Endodermal cell (in vitro differentiated cells): ENCODE measurements at regions not wholly inside any gene's neighbourhood (a gene's known extent, or its start where the extent isn't known, plus 50 kb on each side); places are given as distances from the start of the nearest gene placed in this dataset.

Source experiments
- DNase-seq: peaks from one replicate; pipeline ENCODE4 v3.0.0-alpha.2; 2017
- H3K27ac ChIP-seq: 2 replicates; pipeline ENCODE4 v1.5.1; 2013; ENCODE audit warnings: mild to moderate bottlenecking, low read depth, low read length, moderate library complexity
- H3K27me3 ChIP-seq: 2 replicates; pipeline ENCODE4 v1.6.1; 2013; ENCODE audit warnings: mild to moderate bottlenecking, low read length, moderate library complexity; ENCODE audit not compliant: insufficient read depth, control insufficient read depth, poor library complexity, severe bottlenecking
- H3K36me3 ChIP-seq: 2 replicates; pipeline ENCODE4 v1.7.0; 2013; ENCODE audit warnings: mild to moderate bottlenecking, low read length, moderate library complexity; ENCODE audit not compliant: control insufficient read depth, insufficient read depth
- H3K4me1 ChIP-seq: one replicate; pipeline ENCODE4 v1.7.0; 2013; ENCODE audit warnings: low read length; ENCODE audit not compliant: control insufficient read depth, insufficient read depth
- H3K4me3 ChIP-seq: 2 replicates; pipeline ENCODE4 v1.5.1; 2013; ENCODE audit warnings: mild to moderate bottlenecking, low read length, moderate library complexity
- H3K9ac ChIP-seq: 2 replicates; pipeline ENCODE4 v1.6.1; 2013; ENCODE audit warnings: mild to moderate bottlenecking, low read length, moderate library complexity; ENCODE audit not compliant: poor library complexity, severe bottlenecking; ENCODE audit errors: extremely low read depth
- H3K9me3 ChIP-seq: 2 replicates; pipeline ENCODE4 v1.6.1; 2013; ENCODE audit warnings: mild to moderate bottlenecking, low read length, moderate library complexity; ENCODE audit not compliant: control insufficient read depth
- H3K27ac Mint-ChIP-seq: 2 replicates; pipeline ENCODE4 v1.8.0; 2020; ENCODE audit warnings: mixed read lengths
- H3K27me3 Mint-ChIP-seq: 2 replicates; pipeline ENCODE4 v1.8.0; 2021; ENCODE audit warnings: mild to moderate bottlenecking, mixed read lengths; ENCODE audit not compliant: insufficient read depth
- H3K36me3 Mint-ChIP-seq: 2 replicates; pipeline ENCODE4 v1.8.0; 2020; ENCODE audit warnings: low read depth, mixed read lengths
- H3K4me1 Mint-ChIP-seq: 2 replicates; pipeline ENCODE4 v1.8.0; 2020; ENCODE audit warnings: mixed read lengths
- H3K4me3 Mint-ChIP-seq: 2 replicates; pipeline ENCODE4 v1.8.0; 2020; ENCODE audit warnings: mild to moderate bottlenecking, moderate library complexity, mixed read lengths
- H3K9me3 Mint-ChIP-seq: 2 replicates; pipeline ENCODE4 v1.8.0; 2020; ENCODE audit warnings: mild to moderate bottlenecking, mixed read lengths
- CTCF ChIP-seq: fragments of 200-600 bp; sonication (generic); conservative IDR thresholded peaks from 2 replicates; pipeline ENCODE4 v1.5.0; 2021; ENCODE audit warnings: antibody characterized with exemption, mild to moderate bottlenecking
- WGBS, 2 experiments: methylation state at CpG; one replicate each; pipeline versions ENCODE4 v1.1.5 to v1.1.7; 2013; ENCODE audit warnings: missing lambda C conversion rate in 2 of 2, mixed read lengths in 1 of 2; ENCODE audit not compliant: insufficient coverage in 1 of 2, insufficient read length in 1 of 2; 5-methylcytosine and 5-hydroxymethylcytosine counted together

- Histone ChIP-seq H3K9me3 (no peaks in the 10 kb centered on the region), H3K27ac (no peak overlapping the region), H3K27me3 (no peaks in the 10 kb centered on the region), H3K4me3 (no peak overlapping the region), H3K36me3 (no peaks in the 10 kb centered on the region), H3K4me1 (no peaks in the 10 kb centered on the region), H3K9ac (no peak overlapping the region)
- WGBS, 2 experiments: 92 to 100% methylated on average over 1 to 3 of the region's 3 CpGs
- H3K27me3 Mint-ChIP-seq: no peaks in the 10 kb centered on the region
- TF ChIP-seq CTCF: no peak
- H3K27ac Mint-ChIP-seq: no peak overlapping the region
- no peak for DNase-seq
- H3K4me3 Mint-ChIP-seq: no peak overlapping the region
- H3K4me1 Mint-ChIP-seq: no peaks in the 10 kb centered on the region
- no peaks in the 10 kb centered on the region for H3K9me3 Mint-ChIP-seq
- no peaks in the 10 kb centered on the region for H3K36me3 Mint-ChIP-seq
These were observed 309.9 kb upstream of the SLITRK1 start for GRCh38 chr13:84192125-84192524.

DNA sequence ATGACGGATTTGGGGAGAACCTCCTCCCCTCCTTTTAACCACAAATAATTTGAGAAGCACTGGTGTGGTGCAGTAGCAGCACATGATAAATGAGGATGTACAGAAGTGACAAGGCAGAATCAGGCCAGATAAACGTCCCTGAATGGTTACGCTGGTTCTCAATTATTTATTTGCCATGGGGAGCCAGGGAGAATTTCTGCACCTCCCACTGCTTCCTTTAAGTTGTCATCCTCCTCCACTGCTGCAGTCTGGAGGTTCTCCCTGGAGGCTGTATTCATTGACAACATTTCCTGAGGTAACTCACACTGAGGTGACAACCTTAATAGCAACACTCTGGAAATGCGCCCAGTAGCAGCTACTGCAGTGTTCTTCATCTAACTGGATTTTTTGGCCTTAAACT lies 308.9 kb upstream of the SLITRK1 start:
- Mint-ChIP-seq H3K4me1 (no peaks in the 10 kb centered on the region), H3K27ac (no peak overlapping the region), H3K9me3 (no peaks in the 10 kb centered on the region), H3K36me3 (no peaks in the 10 kb centered on the region), H3K4me3 (no peak overlapping the region), H3K27me3 (no peaks in the 10 kb centered on the region)
- Histone ChIP-seq H3K27me3 (no peaks in the 10 kb centered on the region), H3K4me3 (no peak overlapping the region), H3K27ac (no peak overlapping the region), H3K9ac (no peak overlapping the region), H3K4me1 (no peaks in the 10 kb centered on the region), H3K9me3 (no peaks in the 10 kb centered on the region), H3K36me3 (no peaks in the 10 kb centered on the region)
- 80 to 88% methylated on average over 3 of the region's 4 CpGs for WGBS, 2 experiments
- TF ChIP-seq CTCF: no peak
- no peak for DNase-seq

DNA sequence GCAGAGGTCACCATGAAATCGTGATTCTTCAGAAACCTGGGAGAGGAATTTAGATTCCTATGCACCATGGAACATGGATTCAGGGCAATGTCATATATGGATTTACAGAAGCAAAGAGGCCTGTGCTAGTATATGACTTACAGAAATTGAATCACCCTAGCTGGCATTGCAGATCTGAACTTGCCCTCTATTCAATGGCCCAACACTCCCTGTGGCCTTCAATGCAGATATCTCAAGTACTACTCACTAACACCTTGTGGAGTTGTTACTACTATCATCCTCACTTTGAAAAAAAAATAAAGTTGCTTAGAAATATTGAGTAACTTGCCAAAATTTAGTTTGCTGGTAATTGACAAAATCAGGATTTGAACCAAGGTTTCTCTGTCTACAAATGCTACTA lies 305.4 kb upstream of the SLITRK1 start:
- no peaks in the 10 kb centered on the region for H3K4me1 ChIP-seq
- H3K9me3 ChIP-seq: no peaks in the 10 kb centered on the region
- no peak for TF ChIP-seq CTCF
- H3K27ac ChIP-seq: no peak overlapping the region
- Mint-ChIP-seq H3K27ac (no peak overlapping the region), H3K36me3 (no peaks in the 10 kb centered on the region), H3K9me3 (no peaks in the 10 kb centered on the region), H3K4me3 (no peak overlapping the region), H3K4me1 (no peaks in the 10 kb centered on the region), H3K27me3 (no peaks in the 10 kb centered on the region)
- no peaks in the 10 kb centered on the region for H3K27me3 ChIP-seq
- WGBS, 2 experiments: 89 to 100% methylated on average over 1 of the region's 1 CpG
- no peak for DNase-seq
- no peak overlapping the region for H3K4me3 ChIP-seq
- H3K36me3 ChIP-seq: no peaks in the 10 kb centered on the region
- H3K9ac ChIP-seq: no peak overlapping the region
